Peyer's patch (tissue), 4 donors: ENCODE measurements at regions not wholly inside any gene's neighbourhood (a gene's known extent, or its start where the extent isn't known, plus 50 kb on each side); places are given as distances from the start of the nearest gene placed in this dataset.

ENCODE experiments used
- POLR2A ChIP-seq, 2 donors: fragments of 450-650 bp; IDR thresholded peaks; one replicate each; pipeline ENCODE4 v1.5.1; 2017; ENCODE audit warnings: antibody characterized with exemption in 2 of 2, mild to moderate bottlenecking in 2 of 2, moderate library complexity in 2 of 2
- TF ChIP-seq, protein P1 (sequence below), 6 experiments: fragments of 450-650 bp in 4 of 6; fragments of 200-600 bp in 2 of 6; sonication (generic) in 1 of 6; IDR thresholded peaks; one replicate each; pipeline ENCODE4 v1.5.1; 2017 to 2019; ENCODE audit warnings: antibody characterized with exemption in 6 of 6, mild to moderate bottlenecking in 3 of 6, moderate library complexity in 1 of 6

DNA sequence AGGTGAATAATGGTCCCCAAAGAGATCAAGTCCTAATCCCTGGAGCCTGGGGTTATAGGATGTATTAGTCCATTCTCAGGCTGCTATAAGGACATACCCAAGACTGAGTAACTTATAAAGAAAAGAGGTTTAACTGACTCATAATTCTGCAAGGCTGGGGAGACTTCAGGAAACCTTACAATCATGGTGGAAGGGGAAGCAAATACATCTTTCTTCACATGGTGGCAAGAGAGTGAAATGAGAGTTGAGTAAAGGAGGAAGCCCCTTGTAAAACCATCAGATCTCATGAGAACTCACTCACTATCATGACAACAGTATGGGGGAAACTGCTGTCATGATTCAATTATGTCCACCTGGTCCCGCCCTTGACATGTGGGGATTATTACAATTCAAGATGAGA is 142.9 kb upstream of the ANKRD28 start:
- TF ChIP-seq, protein P1, sequence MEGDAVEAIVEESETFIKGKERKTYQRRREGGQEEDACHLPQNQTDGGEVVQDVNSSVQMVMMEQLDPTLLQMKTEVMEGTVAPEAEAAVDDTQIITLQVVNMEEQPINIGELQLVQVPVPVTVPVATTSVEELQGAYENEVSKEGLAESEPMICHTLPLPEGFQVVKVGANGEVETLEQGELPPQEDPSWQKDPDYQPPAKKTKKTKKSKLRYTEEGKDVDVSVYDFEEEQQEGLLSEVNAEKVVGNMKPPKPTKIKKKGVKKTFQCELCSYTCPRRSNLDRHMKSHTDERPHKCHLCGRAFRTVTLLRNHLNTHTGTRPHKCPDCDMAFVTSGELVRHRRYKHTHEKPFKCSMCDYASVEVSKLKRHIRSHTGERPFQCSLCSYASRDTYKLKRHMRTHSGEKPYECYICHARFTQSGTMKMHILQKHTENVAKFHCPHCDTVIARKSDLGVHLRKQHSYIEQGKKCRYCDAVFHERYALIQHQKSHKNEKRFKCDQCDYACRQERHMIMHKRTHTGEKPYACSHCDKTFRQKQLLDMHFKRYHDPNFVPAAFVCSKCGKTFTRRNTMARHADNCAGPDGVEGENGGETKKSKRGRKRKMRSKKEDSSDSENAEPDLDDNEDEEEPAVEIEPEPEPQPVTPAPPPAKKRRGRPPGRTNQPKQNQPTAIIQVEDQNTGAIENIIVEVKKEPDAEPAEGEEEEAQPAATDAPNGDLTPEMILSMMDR (IDR thresholded peaks at IDR 0.05) = no peak
- TF ChIP-seq POLR2A (IDR thresholded peaks at IDR 0.05) = no peak
